GM12865 (cell line): ENCODE measurements at regions not wholly inside any gene's neighbourhood (a gene's known extent, or its start where the extent isn't known, plus 50 kb on each side); places are given as distances from the start of the nearest gene placed in this dataset.

Source experiments
- DNase-seq: peaks from one replicate; pipeline ENCODE4 v3.0.0; 2010; ENCODE audit warnings: low read depth
- H3K4me3 ChIP-seq: 2 replicates; pipeline ENCODE4 v1.5.1; 2011; ENCODE audit warnings: mild to moderate bottlenecking, low read depth, low read length, control low read depth
- CTCF ChIP-seq: IDR thresholded peaks from 2 replicates; pipeline ENCODE4 v1.5.1; 2011; ENCODE audit warnings: low read length, control low read depth, low read depth, inconsistent platforms; ENCODE audit not compliant: insufficient read depth; ENCODE audit errors: missing control alignments

GRCh38 chr12:82203086-82203485, 155.1 kb downstream of the CCDC59 start:
- H3K4me3 ChIP-seq, result no peak overlapping the region
- TF ChIP-seq CTCF, result no peak
- DNase-seq, result no peak

- no peak for TF ChIP-seq CTCF
- no peak overlapping the region for H3K4me3 ChIP-seq
- no peak for DNase-seq
Observed at GRCh38 chr12:82187595-82187994, 170.6 kb downstream of the CCDC59 start.

GRCh38 chr12:82187011-82187410, 171.2 kb downstream of the CCDC59 start:
- no peak for DNase-seq
- H3K4me3 ChIP-seq, result no peak overlapping the region
- no peak for TF ChIP-seq CTCF

GRCh38 chr12:82186282-82186681, 171.9 kb downstream of the CCDC59 start:
- H3K4me3 ChIP-seq, result no peak overlapping the region
- DNase-seq, result no peak
- TF ChIP-seq CTCF, result no peak

- DNase-seq, result no peak
Observed at GRCh38 chr12:82184844-82185243, 173.3 kb downstream of the CCDC59 start.

GRCh38 chr12:82182601-82183190, 175.5 kb downstream of the CCDC59 start:
- no peak for TF ChIP-seq CTCF
- no peak overlapping the region for H3K4me3 ChIP-seq
- DNase-seq, result no peak

More at GRCh38 chr12:82184844-82185243, 173.3 kb downstream of the CCDC59 start:
- no peak for TF ChIP-seq CTCF
- H3K4me3 ChIP-seq, result no peak overlapping the region
